COLO668 (cell line): ENCODE measurements at regions not wholly inside any gene's neighbourhood (a gene's known extent, or its start where the extent isn't known, plus 50 kb on each side); places are given as distances from the start of the nearest gene placed in this dataset.

ENCODE experiments used
- DNase-seq: peaks from one replicate; lab custom pipeline; 2025; ENCODE audit not compliant: unreplicated experiment; lab: John Stamatoyannopoulos, UW

DNA sequence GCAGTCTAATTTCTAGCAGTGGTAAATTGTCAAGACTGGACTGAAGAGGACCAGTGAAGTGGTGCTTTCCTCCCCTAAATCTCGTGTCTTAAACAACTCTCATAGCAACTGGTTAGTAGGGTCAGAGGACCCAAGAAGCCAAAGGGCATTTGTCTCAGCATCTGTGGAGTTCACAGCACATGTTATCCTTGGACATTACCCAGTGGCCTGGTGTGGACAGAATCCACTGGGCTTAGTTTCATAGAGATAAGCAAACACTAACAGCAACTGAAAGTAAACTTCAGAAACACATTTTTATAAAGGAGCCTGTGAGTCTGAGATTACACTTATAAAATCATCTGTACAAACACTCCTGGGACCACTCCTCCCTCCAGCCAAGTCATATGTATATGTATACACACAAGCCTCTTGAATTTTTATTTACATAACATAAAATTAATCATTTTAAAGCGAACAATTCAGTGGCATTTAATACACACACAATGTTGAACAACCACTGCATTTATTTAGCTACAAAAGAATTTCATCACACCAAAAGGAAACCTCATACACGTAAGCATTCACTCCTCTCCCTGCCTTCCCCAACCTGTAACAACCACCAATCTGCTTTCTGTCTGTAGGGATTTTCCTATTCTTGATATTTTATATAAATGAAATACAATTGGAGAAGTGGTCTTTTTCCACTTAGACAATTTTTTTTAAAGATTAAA, 457.8 kb downstream of the RASEF start:
- DNase-seq, result no peak

- no peak for DNase-seq
Measured at GRCh38 chr9:82605657-82606031, 457.3 kb downstream of the RASEF start.

GRCh38 chr9:82606071-82606470, 456.9 kb downstream of the RASEF start:
- DNase-seq, result no peak

GRCh38 chr9:82606492-82607382, 456.2 kb downstream of the RASEF start:
- DNase-seq, result peak; percentile 55

DNA sequence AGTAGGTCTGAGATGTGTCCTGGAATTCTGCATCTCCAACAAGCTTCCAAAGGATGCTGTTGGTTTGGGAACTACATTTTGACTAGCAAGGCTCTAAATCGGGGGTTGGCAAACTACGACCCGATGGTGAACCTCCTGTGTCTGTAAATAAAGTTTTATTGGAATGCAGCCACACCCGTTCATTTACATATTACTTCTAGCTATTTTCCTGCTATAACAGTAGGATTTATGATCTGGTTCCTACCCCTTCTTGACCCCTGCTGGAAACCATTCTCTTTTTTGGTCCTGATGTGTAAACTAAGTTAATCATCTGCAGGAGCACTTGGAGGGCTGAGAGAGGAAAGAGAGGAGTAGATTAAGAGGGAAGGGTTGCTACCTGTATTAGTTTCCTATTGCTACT, 454.5 kb downstream of the RASEF start:
- DNase-seq, result no peak

DNA sequence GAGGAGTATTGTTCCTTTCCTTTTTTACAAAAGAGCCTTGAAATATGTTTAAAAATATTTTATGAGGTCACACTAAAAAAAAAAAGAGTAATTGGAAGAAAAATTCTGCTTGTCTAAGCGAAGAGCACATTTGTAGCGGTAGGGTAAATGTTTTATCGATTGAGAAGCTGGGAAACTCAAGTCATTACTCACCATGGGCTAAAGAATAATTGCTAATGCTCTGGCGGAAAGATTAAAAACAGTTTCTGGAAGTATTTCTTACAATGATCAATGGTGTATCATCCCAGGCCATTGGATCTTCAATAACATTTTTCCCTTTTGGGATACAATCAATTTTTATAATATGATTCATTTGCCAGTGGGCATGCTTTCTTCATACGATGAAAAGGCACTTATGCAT, 450.0 kb downstream of the RASEF start:
- DNase-seq, result no peak

GRCh38 chr9:82613498-82613897, 449.4 kb downstream of the RASEF start:
- no peak for DNase-seq

DNA sequence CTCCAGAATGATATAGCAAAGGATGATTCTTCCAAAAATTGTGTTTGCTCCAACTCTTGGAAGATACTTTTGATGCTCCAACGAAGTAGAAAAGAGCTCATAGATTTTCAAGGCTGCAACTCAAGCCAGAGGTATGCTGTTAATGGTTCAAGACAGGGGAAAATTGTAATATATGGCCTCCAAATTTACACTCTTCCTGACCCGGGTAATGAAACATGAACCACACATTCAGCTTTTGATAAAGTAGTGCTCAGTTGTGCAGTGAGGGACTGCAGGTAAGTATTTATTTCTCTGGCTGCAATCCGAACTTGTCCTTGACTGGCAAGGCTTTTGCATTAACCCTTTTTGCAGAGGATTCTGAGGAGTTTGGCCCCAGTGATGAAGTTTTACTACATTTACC, 446.4 kb downstream of the RASEF start:
- DNase-seq, result no peak

- peak; percentile 58 for DNase-seq
Measured at GRCh38 chr9:82621447-82621846, 441.5 kb downstream of the RASEF start.

GRCh38 chr9:82637368-82637767, 425.6 kb downstream of the RASEF start:
- no peak for DNase-seq

DNA sequence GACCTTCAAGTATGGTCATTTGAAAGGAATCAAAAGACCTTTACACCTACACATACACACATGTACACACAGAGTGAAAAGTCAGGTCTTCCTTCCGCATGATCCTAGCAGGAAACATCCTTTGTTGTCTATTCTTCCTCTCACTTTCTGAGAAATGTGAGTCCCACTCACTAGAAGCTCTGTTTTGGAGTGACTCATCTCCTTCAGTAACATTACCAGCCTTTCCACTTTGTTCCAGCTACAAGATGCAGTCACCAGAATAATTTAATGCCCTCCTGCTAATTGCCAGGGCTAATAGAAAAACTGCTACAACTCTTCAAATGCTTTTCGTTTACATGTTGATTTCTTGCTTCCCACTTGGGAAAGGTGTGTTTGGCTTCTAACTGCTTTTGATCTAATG, 417.3 kb downstream of the RASEF start:
- DNase-seq, result no peak

DNA sequence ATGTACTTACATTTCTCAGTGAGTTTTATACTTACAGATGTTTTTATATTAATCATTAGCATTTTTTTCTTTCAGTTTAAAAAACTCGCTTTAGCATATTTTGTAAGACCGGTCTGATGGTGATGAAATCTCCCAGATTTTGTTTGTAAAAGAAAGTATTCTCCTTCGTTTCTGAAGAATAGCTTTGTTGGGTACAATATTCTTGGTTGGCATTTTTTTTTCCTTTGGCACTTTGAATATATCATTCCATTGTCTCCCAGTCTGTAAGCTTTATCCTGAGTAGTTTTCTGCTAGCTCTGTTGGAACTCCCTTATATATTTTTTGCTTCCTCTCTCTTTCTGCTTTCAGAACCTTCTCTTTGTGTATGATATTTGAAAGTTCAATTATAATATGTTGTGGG, 412.6 kb downstream of the RASEF start:
- DNase-seq, result no peak

DNA sequence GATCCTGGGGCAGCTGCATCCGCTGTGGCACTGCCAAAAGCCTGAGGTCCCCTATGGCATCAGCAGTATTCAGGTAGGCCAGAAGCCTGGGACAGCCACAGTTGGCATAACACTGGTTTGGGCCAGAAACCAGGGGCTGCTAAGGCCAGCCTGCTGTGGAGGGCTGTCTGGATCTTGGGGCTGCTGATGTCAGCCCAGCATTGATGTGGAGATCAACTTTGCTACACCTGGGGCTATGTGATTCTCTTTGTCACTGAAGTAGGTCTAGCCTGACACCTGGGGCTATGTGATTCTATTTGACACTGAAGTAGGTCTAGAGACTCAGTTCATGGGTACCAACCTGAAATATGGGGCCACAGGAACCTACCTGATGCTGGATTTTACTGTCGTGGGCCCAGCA, 411.5 kb downstream of the RASEF start:
- no peak for DNase-seq

DNA sequence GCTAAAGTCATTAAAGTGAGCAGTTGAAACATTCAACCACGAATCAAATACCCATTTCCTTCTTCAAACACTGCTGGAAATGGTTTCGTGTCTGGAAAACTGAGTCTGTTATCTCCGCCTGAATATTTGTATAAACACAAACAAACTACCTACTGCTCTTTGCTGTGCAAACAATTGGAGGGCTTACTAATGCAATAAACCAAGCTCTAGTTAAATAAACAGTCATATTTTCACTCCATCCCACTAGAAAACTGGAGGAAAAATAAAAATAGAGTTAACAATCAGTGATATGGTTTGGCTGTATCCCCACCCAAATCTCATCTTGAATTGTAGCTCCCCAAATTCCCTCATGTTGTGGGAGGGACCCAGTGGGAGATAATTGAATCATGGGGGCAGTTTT, 397.6 kb downstream of the RASEF start:
- no peak for DNase-seq

GRCh38 chr9:82668689-82669199, 394.2 kb downstream of the RASEF start:
- DNase-seq, result no peak

DNA sequence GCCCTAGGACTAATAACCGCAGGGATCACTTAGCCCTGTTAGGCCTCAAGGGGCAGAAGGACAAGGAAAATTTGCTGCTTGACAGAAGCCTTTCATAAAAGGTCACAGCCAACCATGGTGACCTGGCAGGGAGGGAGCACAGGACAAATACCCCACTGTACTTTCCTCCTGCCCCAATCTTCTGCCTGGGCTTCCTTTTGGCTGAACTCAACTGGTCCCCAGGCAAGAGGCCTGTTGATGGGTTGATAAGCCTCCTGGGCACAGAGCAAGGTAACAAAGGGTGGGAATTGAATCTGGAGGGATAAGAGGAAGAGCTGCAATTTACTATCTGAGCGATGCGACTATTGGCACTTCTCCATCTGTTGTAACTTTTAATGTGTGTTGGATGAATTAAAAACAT, 392.9 kb downstream of the RASEF start:
- no peak for DNase-seq

- DNase-seq, result no peak
Measured at GRCh38 chr9:82670726-82671125, 392.2 kb downstream of the RASEF start.

DNA sequence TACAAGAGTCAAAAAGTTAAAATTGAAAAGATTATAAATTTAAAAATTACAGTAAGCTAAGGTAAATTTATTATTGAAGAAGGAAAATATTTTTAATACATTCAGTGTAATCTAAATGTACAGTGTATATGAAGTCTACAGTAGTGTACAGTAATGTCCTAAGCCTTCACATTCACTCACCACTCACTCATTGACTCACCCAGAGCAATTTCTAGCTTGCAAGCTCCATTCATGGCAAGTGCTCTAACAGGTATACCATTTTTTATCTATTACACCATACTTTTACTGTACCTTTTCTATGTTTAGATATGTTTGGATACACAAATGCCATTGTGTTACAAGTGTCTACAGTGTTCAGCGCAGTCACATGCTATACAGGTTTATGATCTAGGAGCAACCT, 389.7 kb downstream of the RASEF start:
- DNase-seq, result no peak

DNA sequence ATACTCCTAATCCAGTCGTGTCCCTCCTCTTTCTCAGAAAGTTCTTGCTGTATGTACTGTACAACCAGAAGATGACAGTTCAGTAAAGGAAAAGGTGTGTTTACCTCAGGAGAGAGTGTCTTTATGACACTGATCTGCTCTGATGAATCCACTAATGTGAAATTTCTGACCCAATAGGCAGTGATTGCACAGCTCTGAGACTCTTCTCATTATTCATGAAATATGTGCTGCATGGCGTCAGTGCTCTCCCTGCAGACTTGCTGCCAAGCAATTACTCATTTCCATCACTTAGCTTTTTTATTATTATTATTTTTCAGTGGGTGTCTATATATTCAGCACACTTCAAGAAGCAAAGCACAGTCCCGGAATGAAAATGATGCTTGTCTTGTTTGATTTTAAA, 389.0 kb downstream of the RASEF start:
- DNase-seq, result no peak

- DNase-seq, result no peak
Measured at GRCh38 chr9:82675102-82675501, 387.8 kb downstream of the RASEF start.

GRCh38 chr9:82675605-82676004, 387.3 kb downstream of the RASEF start:
- DNase-seq, result no peak

- no peak for DNase-seq
Measured at GRCh38 chr9:82677086-82677485, 385.9 kb downstream of the RASEF start.
